ENCODE measurements at regions not wholly inside any gene's neighbourhood (a gene's known extent, or its start where the extent isn't known, plus 50 kb on each side); places are given as distances from the start of the nearest gene placed in this dataset.

DNA sequence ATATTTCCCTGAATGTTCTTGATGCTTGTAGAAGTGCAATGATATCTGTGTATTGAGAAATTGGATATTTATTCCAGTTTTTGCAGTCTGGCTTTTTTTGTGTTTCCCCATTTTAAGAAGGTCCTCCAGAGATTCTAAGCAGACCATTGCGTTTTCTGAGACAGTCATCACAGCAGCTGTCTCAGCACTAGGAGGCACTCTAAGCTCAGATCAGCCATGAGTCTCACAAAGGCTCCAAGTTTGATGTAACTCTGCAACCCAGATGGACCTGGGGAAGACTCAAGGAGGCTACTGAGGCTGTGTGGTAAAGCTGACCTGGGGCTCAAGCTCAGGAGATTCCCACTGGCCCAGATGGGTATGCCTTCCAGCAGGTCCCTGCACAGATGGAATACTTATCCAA is 89.3 kb upstream of the CYLC1 start:
- TF ChIP-seq, protein P1, sequence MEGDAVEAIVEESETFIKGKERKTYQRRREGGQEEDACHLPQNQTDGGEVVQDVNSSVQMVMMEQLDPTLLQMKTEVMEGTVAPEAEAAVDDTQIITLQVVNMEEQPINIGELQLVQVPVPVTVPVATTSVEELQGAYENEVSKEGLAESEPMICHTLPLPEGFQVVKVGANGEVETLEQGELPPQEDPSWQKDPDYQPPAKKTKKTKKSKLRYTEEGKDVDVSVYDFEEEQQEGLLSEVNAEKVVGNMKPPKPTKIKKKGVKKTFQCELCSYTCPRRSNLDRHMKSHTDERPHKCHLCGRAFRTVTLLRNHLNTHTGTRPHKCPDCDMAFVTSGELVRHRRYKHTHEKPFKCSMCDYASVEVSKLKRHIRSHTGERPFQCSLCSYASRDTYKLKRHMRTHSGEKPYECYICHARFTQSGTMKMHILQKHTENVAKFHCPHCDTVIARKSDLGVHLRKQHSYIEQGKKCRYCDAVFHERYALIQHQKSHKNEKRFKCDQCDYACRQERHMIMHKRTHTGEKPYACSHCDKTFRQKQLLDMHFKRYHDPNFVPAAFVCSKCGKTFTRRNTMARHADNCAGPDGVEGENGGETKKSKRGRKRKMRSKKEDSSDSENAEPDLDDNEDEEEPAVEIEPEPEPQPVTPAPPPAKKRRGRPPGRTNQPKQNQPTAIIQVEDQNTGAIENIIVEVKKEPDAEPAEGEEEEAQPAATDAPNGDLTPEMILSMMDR (IDR thresholded peaks at IDR 0.05; ENCODE audit: poor library complexity), result no peak
- TF ChIP-seq EZH2 (IDR thresholded peaks at IDR 0.05; ENCODE audit: borderline replicate concordance) (no peak), EZH2phosphoT487 (IDR thresholded peaks at IDR 0.05; ENCODE audit: low read depth, severe bottlenecking, unreplicated experiment) (no peak)
